A673 (cell line): ENCODE measurements at regions not wholly inside any gene's neighbourhood (a gene's known extent, or its start where the extent isn't known, plus 50 kb on each side); places are given as distances from the start of the nearest gene placed in this dataset.

Experiments used
- BruUV-seq: library from RNA; stranded (reverse); fragments of 400-500 nt; replicated peaks from 2 replicates; lab custom pipeline; 2021; lab: Mats Ljungman, UMichigan
- CTCF ChIA-PET: fragments of 300-600 bp; sonication (Branson Sonifier 250); formaldehyde crosslinking; loops from one replicate; lab custom pipeline; 2022; ENCODE audit warnings: antibody characterized with exemption; lab: Charles Lee
- POLR2A ChIA-PET: fragments of 300-600 bp; sonication (Branson Sonifier 250); formaldehyde crosslinking; loops from one replicate; lab custom pipeline; 2022; ENCODE audit warnings: antibody characterized with exemption; ENCODE audit not compliant: low non-redundant PET; lab: Charles Lee
- DNase-seq: peaks from one replicate; pipeline ENCODE4 v3.0.0-alpha.2; 2015; ENCODE audit warnings: low spot score
- H3K27ac ChIP-seq: fragments of 200-600 bp; sonication (generic); 2 replicates; pipeline ENCODE4 v1.5.1; 2016; ENCODE audit warnings: mixed run types, low read depth, mild to moderate bottlenecking, mixed read lengths, antibody characterized with exemption, low read length; ENCODE audit not compliant: poor library complexity, severe bottlenecking
- H3K27me3 ChIP-seq: fragments of 200-600 bp; sonication (generic); replicated peaks from 2 replicates; pipeline ENCODE4 v1.6.1; 2017; ENCODE audit warnings: mixed run types, low read depth, mild to moderate bottlenecking, mixed read lengths, antibody characterized with exemption, low read length; ENCODE audit not compliant: insufficient read depth, poor library complexity
- H3K36me3 ChIP-seq: fragments of 200-600 bp; sonication (generic); 2 replicates; pipeline ENCODE4 v1.6.1; 2016; ENCODE audit warnings: mixed run types, mild to moderate bottlenecking, mixed read lengths, antibody characterized with exemption, low read length; ENCODE audit not compliant: insufficient read depth, poor library complexity, severe bottlenecking
- H3K4me1 ChIP-seq: fragments of 200-600 bp; sonication (generic); 2 replicates; pipeline ENCODE4 v1.6.1; 2017; ENCODE audit warnings: mixed run types, mild to moderate bottlenecking, mixed read lengths, antibody characterized with exemption, low read length; ENCODE audit not compliant: insufficient read depth, poor library complexity, severe bottlenecking
- H3K4me3 ChIP-seq: fragments of 200-600 bp; sonication (generic); 2 replicates; pipeline ENCODE4 v1.5.1; 2016; ENCODE audit warnings: low read depth, mixed run types, mild to moderate bottlenecking, mixed read lengths, low read length; ENCODE audit not compliant: poor library complexity, severe bottlenecking
- H3K9me3 ChIP-seq: fragments of 200-600 bp; sonication (generic); 2 replicates; pipeline ENCODE4 v1.6.1; 2016; ENCODE audit warnings: mixed run types, low read depth, mild to moderate bottlenecking, mixed read lengths, antibody characterized with exemption, low read length; ENCODE audit not compliant: poor library complexity, severe bottlenecking
- CTCF ChIP-seq: fragments of 300-800, 200-600 bp; sonication (generic); conservative IDR thresholded peaks from 2 replicates; pipeline ENCODE4 v1.5.1; 2017; ENCODE audit warnings: low read depth, mild to moderate bottlenecking, antibody characterized with exemption, low read length, moderate library complexity, mixed read lengths
- EZH2 ChIP-seq: fragments of 200-600 bp; sonication (generic); IDR thresholded peaks from 2 replicates; pipeline ENCODE4 v1.6.1; 2017; ENCODE audit warnings: borderline replicate concordance, low read depth, mild to moderate bottlenecking, mixed read lengths, antibody characterized with exemption, low read length; ENCODE audit not compliant: poor library complexity, severe bottlenecking
- intact Hi-C: fragments of 100-400 bp; cut with micrococcal nuclease; formaldehyde crosslinking; loops from one replicate; pipeline ENCODE4 v1.10.0; 2022; ENCODE audit not compliant: unreplicated experiment

GRCh38 chr20:51074062-51074461, 51.2 kb upstream of the KCNG1 start:
- no TSS peak for BruUV-seq
- ChIA-PET CTCF (no interaction called here), POLR2A (interaction anchor here (0.6 kb wide), 1 partner anchor 52 kb away, joined by 3 read pairs; no protein-coding TSS in a partner anchor)
- no peak for TF ChIP-seq EZH2
- no peak for TF ChIP-seq CTCF
- H3K4me3 ChIP-seq, result no peak overlapping the region
- no peak for DNase-seq
- no peaks in the 10 kb centered on the region for H3K4me1 ChIP-seq
- H3K9me3 ChIP-seq, result no peaks in the 10 kb centered on the region
- H3K27me3 ChIP-seq, result peaks cover 20% of the 10 kb centered on the region
- intact Hi-C loops, result no loop called here
- H3K36me3 ChIP-seq, result no peaks in the 10 kb centered on the region
- no peak overlapping the region for H3K27ac ChIP-seq
